ENCODE measurements at regions not wholly inside any gene's neighbourhood (a gene's known extent, or its start where the extent isn't known, plus 50 kb on each side); places are given as distances from the start of the nearest gene placed in this dataset.

- H3K4me1 ChIP-seq (ENCODE audit: insufficient read depth) = no peaks in the 10 kb centered on the region
- no peak overlapping the region for H3K4me3 ChIP-seq (ENCODE audit: low read depth, low read length)
- H3K36me3 ChIP-seq (ENCODE audit: insufficient read depth) = no peaks in the 10 kb centered on the region
- 81% methylated on average over 17 of the region's 17 CpGs for WGBS
- H3K27ac ChIP-seq (ENCODE audit: low read depth) = no peak overlapping the region
- no peak for DNase-seq (ENCODE audit: extremely low spot score)
Measured at GRCh38 chr11:70566768-70567530, 168.6 kb downstream of the CTTN start.

GRCh38 chr11:70567680-70568034 is 169.3 kb downstream of the CTTN start:
- Histone ChIP-seq H3K4me1 (ENCODE audit: insufficient read depth) (no peaks in the 10 kb centered on the region), H3K27ac (ENCODE audit: low read depth) (no peak overlapping the region), H3K36me3 (ENCODE audit: insufficient read depth) (no peaks in the 10 kb centered on the region), H3K4me3 (ENCODE audit: low read depth, low read length) (peak overlapping the region; percentile 26)
- DNase-seq (ENCODE audit: extremely low spot score) = no peak
- WGBS = 58% methylated on average over 8 of the region's 8 CpGs

GRCh38 chr11:70568035-70568813 is 169.9 kb downstream of the CTTN start:
- 1% methylated on average over 26 of the region's 26 CpGs for WGBS
- Histone ChIP-seq H3K36me3 (ENCODE audit: insufficient read depth) (no peaks in the 10 kb centered on the region), H3K4me1 (ENCODE audit: insufficient read depth) (no peaks in the 10 kb centered on the region), H3K4me3 (ENCODE audit: low read depth, low read length) (peak overlapping the region; percentile 26), H3K27ac (ENCODE audit: low read depth) (no peak overlapping the region)
- DNase-seq (ENCODE audit: extremely low spot score) = peak; percentile 42

- H3K36me3 ChIP-seq (ENCODE audit: insufficient read depth) = no peaks in the 10 kb centered on the region
- no peak for DNase-seq (ENCODE audit: extremely low spot score)
- H3K4me1 ChIP-seq (ENCODE audit: insufficient read depth) = no peaks in the 10 kb centered on the region
- 80% methylated on average over 30 of the region's 30 CpGs for WGBS
- no peak overlapping the region for H3K4me3 ChIP-seq (ENCODE audit: low read depth, low read length)
- H3K27ac ChIP-seq (ENCODE audit: low read depth) = no peak overlapping the region
Measured at GRCh38 chr11:70568814-70569617, 170.7 kb downstream of the CTTN start.

- WGBS = 90% methylated on average over 8 of the region's 8 CpGs
- Histone ChIP-seq H3K4me3 (ENCODE audit: low read depth, low read length) (no peak overlapping the region), H3K36me3 (ENCODE audit: insufficient read depth) (no peaks in the 10 kb centered on the region), H3K27ac (ENCODE audit: low read depth) (no peak overlapping the region), H3K4me1 (ENCODE audit: insufficient read depth) (no peaks in the 10 kb centered on the region)
- no peak for DNase-seq (ENCODE audit: extremely low spot score)
Measured at GRCh38 chr11:70569618-70569890, 171.2 kb downstream of the CTTN start.

- Histone ChIP-seq H3K4me3 (ENCODE audit: low read depth, low read length) (no peak overlapping the region), H3K36me3 (ENCODE audit: insufficient read depth) (no peaks in the 10 kb centered on the region), H3K27ac (ENCODE audit: low read depth) (no peak overlapping the region), H3K4me1 (ENCODE audit: insufficient read depth) (no peaks in the 10 kb centered on the region)
- no peak for DNase-seq (ENCODE audit: extremely low spot score)
- 90% methylated on average over 19 of the region's 19 CpGs for WGBS
Measured at GRCh38 chr11:70569996-70570692, 171.8 kb downstream of the CTTN start.

- WGBS = 73% methylated on average over 11 of the region's 11 CpGs
- Histone ChIP-seq H3K4me1 (ENCODE audit: insufficient read depth) (no peaks in the 10 kb centered on the region), H3K4me3 (ENCODE audit: low read depth, low read length) (no peak overlapping the region), H3K36me3 (ENCODE audit: insufficient read depth) (no peaks in the 10 kb centered on the region), H3K27ac (ENCODE audit: low read depth) (no peak overlapping the region)
- DNase-seq (ENCODE audit: extremely low spot score) = no peak
Measured at GRCh38 chr11:70570693-70571395, 172.5 kb downstream of the CTTN start.

- DNase-seq (ENCODE audit: extremely low spot score) = no peak
- no peaks in the 10 kb centered on the region for H3K4me1 ChIP-seq (ENCODE audit: insufficient read depth)
- H3K36me3 ChIP-seq (ENCODE audit: insufficient read depth) = no peaks in the 10 kb centered on the region
- H3K27ac ChIP-seq (ENCODE audit: low read depth) = no peak overlapping the region
- 94% methylated on average over 18 of the region's 18 CpGs for WGBS
- no peak overlapping the region for H3K4me3 ChIP-seq (ENCODE audit: low read depth, low read length)
Measured at GRCh38 chr11:70572974-70573260, 174.6 kb downstream of the CTTN start.

GRCh38 chr11:70573701-70574151 is 175.4 kb downstream of the CTTN start:
- H3K36me3 ChIP-seq (ENCODE audit: insufficient read depth) = no peaks in the 10 kb centered on the region
- H3K27ac ChIP-seq (ENCODE audit: low read depth) = no peak overlapping the region
- no peak overlapping the region for H3K4me3 ChIP-seq (ENCODE audit: low read depth, low read length)
- no peak for DNase-seq (ENCODE audit: extremely low spot score)
- WGBS = 88% methylated on average over 13 of the region's 13 CpGs
- H3K4me1 ChIP-seq (ENCODE audit: insufficient read depth) = no peaks in the 10 kb centered on the region

GRCh38 chr11:70574725-70575347 is 176.5 kb downstream of the CTTN start:
- 84% methylated on average over 12 of the region's 12 CpGs for WGBS

GRCh38 chr11:70575396-70576060 is 177.2 kb downstream of the CTTN start:
- H3K27ac ChIP-seq (ENCODE audit: low read depth) = no peak overlapping the region
- 79% methylated on average over 12 of the region's 12 CpGs for WGBS
- H3K4me1 ChIP-seq (ENCODE audit: insufficient read depth) = no peaks in the 10 kb centered on the region
- no peak overlapping the region for H3K4me3 ChIP-seq (ENCODE audit: low read depth, low read length)
- no peak for DNase-seq (ENCODE audit: extremely low spot score)
- H3K36me3 ChIP-seq (ENCODE audit: insufficient read depth) = no peaks in the 10 kb centered on the region

More at GRCh38 chr11:70574725-70575347, 176.5 kb downstream of the CTTN start:
- H3K36me3 ChIP-seq (ENCODE audit: insufficient read depth) = no peaks in the 10 kb centered on the region
- H3K4me3 ChIP-seq (ENCODE audit: low read depth, low read length) = no peak overlapping the region
- H3K27ac ChIP-seq (ENCODE audit: low read depth) = no peak overlapping the region
- no peak for DNase-seq (ENCODE audit: extremely low spot score)
- H3K4me1 ChIP-seq (ENCODE audit: insufficient read depth) = no peaks in the 10 kb centered on the region

GRCh38 chr11:70577258-70577603 is 178.9 kb downstream of the CTTN start:
- Histone ChIP-seq H3K27ac (ENCODE audit: low read depth) (no peak overlapping the region), H3K36me3 (ENCODE audit: insufficient read depth) (no peaks in the 10 kb centered on the region), H3K4me3 (ENCODE audit: low read depth, low read length) (no peak overlapping the region), H3K4me1 (ENCODE audit: insufficient read depth) (no peaks in the 10 kb centered on the region)
- WGBS = 77% methylated on average over 7 of the region's 7 CpGs
- no peak for DNase-seq (ENCODE audit: extremely low spot score)
